ENCODE measurements at regions not wholly inside any gene's neighbourhood (a gene's known extent, or its start where the extent isn't known, plus 50 kb on each side); places are given as distances from the start of the nearest gene placed in this dataset.
A peak's percentile ranks its signal among the peaks of the same experiment; 100 is the strongest.
"Not testable (repeated sequence)": the region's sequence is repeated elsewhere in the genome, so short reads cannot be mapped to it uniquely, and the experiment has no call there.

DNA sequence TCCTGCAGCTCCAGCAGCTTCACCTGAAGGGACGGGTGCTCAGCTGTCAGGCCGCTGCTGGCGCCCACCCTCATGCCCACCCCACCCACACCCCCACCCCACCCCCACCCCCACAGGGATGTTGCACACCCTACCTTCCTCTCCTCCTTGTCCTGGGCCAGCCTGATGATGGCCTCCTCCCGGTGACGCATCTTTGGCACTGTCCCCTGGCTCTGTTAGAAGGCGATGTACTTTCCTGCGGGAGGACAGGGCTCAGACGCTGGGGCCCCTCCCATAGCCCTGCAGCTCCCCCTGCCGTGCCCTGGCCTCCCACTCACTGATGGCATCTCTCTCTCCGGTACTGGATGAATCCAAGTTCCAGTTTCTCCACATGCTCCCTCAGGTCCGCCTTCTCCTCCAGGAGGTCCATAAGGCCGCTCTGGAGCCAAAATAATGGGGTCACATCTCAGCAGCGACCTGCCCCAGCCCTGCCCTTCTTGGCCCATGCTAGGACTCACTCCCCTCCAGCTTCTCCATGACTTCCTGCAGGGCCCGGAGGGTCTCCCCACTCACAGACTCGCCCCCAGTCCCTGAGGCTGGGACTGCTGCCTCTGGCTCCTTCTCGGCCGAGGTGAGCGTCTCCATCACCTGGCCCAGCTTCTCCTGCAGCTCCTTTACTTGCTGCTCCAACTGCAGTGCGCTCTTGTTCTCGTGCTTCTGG is 55.2 kb downstream of the GOLGA8B start:
- DNase-seq (ENCODE audit: low read depth), result not testable (repeated sequence)

DNA sequence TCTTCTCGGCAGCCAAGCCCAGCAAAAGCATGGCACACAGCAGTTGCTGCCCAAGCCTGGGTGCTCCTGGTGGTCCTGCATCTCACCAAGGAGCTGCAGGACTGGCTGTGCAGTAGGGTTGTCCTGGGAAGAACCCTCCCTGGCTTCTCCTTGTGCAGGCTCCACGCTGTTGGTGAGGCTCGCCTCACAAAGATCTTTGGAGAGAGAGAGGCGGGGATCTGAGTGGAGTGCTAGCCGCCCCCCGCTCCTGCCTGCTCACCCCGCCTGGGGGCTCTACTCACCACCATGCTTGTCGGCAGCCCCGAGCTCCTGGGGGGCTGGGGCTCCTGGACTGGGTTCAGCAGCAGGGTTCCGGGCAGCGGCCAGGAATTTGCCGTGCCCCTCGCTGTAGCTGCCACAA is 55.8 kb downstream of the GOLGA8B start:
- DNase-seq (ENCODE audit: low read depth), result not testable (repeated sequence)

DNA sequence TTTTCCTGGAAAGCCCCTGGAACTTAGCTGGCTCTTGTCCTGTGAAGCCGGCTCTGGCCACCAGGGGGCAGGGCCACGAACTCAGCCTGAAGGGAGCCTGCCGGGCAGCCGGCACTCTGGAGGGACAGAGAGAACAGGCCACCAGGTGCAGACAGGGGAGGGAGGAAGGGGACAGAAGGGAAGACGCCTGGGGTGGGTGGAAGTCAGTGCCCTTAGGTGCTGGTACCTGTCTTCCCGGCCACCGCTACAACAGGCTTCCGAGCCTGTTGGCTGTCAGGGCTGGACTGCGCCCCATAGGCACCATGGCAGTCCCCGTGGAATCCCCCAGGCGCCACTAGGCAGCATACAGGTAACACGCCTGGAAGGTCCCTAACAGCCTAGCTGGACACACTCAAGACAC is 59.6 kb downstream of the GOLGA8B start:
- DNase-seq (ENCODE audit: low read depth), result not testable (repeated sequence)

DNA sequence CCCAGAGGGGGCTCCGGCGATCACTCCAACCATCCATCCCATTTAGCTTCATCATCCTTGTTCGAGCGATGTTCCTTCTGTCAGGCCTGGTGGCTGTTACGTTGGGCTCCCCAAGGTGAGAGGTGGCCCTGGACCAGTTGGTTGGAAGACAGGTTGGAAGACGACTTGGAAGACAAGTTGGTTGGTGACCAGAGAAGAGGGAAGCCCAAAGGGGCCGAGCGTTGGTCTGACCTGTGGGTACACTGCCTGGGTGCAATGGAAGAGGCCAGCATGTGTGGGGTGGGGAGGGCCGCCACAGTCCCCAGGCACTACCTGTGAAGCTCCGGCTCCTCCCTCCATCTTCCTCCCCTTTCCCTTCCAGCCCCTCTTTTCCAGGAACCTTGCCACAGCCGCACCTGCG is 60.9 kb downstream of the GOLGA8B start:
- not testable (repeated sequence) for DNase-seq (ENCODE audit: low read depth)

DNA sequence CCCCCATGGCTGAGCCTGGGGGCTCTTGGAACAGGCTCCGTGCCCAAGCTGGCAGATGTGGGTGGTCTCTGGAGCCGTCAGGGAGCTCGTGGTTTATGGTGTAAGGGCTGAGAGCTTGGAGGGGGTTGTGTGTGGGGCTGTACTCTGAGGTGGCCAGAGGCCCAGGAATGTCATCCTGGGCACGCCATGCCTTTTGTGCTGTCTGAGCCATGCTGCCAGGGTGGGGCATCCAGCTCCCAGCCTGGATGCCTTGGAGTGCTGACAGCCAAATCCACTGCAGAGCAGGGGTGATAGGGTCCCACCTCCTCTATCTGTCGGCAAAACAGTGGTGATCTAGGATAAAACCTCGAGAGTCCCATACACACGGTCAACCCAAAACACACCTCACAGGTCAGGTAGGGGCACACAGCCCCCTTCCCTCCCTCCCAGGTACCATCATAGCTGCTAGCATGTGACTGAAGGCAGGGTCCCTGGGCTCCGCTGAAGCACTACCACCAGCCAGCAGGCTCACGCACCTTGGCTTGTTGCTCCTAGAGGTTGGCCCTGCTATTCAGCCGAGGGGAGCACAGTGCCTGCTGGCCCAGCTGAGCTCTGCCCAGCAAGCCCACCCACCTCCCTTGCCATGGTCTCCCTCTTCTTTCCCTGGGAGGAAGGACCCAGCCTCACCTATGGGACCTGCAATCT is 61.5 kb downstream of the GOLGA8B start:
- not testable (repeated sequence) for DNase-seq (ENCODE audit: low read depth)

DNA sequence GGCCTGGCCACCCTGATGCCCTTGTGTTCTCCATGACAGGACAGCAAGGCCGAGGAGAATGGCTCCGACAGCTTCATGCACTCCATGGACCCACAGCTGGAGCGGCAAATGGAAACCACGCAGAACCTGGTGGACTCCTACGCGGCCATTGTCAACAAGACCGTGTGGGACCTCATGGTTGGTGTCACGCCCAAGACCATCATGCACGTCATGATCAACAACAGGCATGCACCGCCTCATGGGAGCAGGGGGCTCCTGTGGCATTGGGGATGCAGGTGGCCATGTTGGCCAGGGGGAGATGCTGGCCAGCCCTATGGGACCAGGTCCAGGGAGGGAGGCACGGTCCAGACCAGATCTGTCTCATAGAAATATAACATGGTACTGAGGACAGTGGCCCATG is 62.9 kb downstream of the GOLGA8B start:
- no peak for DNase-seq (ENCODE audit: low read depth)

DNA sequence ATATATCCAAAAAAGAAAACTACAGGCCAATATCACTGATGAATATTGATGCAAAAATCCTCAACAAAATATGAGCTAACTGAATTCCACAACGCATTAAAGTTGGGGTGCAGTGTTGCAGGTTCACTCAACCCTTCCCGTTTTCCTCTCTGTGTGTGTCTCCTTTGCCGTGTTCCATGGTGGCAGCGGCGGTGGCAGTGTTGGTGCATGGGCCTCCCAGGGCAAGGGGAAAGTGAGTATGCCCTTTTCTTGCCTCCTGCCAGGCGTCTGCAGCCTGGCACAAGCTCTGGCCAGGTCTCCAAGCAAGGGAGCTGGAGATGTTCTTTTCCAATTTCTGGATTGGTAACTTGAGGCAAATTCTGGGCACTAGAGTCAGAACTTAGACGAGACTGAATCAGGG is 63.4 kb downstream of the GOLGA8B start:
- not testable (repeated sequence) for DNase-seq (ENCODE audit: low read depth)

DNA sequence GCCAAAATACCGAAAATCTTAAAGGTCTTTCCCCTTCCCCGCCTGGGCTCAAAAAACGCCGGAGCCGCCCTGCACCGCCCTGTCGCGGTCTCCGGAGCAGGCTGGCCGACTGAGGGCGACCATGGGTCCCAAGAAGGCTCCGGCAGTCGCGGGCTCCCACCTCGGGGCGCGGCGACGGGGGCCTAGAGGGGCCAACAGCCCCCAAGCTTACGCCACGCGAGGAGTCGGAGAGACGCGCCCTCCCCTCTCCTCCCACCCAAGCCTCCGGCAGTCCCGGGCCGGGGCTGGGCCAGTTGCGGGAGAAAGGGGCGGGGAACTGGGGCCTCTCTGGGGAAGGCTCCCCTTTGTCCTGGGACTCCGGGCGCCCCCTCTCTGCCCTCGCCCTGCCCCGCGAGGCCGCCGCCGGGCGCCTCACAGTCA is 69.2 kb downstream of the GOLGA8B start:
- DNase-seq (ENCODE audit: low read depth), result peak; percentile 7

DNA sequence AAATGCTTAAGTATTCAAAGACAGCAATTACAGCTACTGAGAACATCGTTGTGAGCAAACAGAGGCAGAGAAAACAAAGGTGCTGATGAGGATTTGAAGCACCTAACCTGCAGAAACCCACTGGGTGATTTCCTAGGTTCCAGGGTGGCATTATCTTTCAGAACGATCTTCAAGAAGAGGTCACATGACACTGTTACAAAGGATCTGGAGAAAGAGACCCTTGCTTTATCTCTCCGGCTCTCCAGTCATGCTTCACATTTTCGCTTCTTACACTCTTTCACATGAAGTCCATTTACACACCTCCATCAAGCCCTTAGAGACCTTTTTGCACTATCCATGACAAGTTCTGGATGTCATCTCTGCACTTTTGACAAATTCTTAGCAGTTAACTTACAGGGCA is 70.8 kb downstream of the GOLGA8B start:
- DNase-seq (ENCODE audit: low read depth), result no peak

DNA sequence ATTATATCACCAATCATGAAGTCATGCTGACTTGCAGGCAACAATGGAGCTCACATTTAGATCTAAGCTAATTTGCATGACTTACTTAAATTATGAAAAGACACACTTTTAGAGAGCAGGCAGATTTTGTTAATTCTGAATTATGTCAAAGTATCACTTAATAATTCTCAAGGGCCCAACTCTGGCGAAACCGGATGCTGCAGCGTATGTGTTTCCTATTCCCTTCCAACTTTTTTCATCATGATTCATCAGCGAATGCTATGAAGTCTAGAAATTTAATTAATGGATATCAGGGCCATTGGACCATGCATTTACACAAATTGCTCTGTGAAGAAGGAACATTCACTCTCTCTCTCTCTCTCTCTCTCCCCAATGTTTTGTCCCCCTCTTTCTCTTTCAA is 63.5 kb upstream of the GOLGA8A start:
- DNase-seq (ENCODE audit: low read depth), result no peak

DNA sequence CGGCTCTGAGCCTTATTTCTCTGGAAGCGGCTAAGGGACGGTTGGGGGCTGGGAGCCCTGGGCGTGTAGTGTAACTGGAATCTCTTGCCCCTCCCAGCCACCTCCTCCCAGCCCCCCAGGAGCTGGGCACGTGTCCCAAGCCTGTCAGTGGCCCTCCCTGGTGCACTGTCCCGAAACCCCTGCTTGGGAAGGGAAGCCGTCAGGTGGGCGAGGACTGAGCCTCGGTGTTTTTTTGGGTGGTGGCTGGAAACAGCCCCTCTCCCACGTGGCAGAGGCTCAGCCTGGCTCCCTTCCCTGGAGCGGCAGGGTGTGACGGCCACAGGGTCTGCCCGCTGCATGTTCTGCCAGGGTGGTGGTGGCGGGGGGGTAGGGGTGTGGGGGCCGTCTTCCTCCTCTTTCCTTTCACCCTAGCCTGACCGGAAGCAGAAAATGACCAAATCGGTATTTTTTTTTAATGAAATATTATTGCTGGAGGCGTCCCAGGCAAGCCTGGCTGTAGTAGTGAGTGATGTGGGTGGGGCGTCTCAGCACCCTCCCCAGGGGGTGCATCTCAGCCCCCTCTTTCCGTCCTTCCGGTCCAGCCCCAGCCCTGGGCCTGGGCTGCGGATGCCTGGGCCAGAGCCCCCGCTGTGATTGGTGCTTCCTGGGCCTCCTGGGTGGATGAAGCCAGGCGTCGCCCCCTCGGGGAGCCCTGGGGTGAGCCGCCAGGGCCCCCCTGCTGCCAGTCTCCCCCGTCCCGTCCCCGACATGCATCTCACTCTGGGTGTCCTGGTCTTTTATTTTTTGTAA is 58.8 kb upstream of the GOLGA8A start:
- DNase-seq (ENCODE audit: low read depth), result no peak

DNA sequence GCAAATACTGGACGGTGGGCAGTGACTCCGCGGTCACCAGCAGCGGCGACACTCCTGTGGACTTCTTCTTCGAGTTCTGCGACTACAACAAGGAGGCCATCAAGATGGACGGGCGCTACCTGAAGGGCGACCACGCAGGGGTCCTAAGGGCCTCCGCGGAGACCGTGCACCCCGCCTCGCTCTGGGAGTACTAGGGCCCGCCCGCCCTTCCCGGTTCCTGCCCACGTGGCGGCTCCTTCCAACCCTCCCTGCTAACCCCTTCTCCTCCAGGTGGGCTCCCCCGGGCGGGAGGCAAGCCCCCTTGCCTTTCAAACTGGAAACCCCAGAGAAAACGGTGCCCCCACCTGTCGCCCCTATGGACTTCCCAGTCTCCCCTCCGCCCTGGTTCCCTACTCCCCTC is 58.1 kb upstream of the GOLGA8A start:
- not testable (repeated sequence) for DNase-seq (ENCODE audit: low read depth)

DNA sequence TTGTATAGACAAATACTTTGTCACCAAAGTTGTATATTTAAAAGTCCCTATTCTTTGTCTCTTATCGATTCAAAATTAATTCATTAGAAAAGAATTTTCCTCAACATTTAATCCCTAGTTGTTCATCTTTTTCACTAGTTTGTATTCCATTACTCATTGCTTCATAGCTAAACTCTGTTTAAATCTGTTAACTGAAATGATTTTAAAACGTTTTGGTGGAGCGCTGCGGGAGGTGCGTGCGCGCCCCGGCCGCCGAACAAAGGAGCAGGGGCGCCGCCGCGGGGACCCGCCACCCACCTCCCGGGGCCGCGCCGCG is 56.4 kb upstream of the GOLGA8A start:
- DNase-seq (ENCODE audit: low read depth), result no peak

DNA sequence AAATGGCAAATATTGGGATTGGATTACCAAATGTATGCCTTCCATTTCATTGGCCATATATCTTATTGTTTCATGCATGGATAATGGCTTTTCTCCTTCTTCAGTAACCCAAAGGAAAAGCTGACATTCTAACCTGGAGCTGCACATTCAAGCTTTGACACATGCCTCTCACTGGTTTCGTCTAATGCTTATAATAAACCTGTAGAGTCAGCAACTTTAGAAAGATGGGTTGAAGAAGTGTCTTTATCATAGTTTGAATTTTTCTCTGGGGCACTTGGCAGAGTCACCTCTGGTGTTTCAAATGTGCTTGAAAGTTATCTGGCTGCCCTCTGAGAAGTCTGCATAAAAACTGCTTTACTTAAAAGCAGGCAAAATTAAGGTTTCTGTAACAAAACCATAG is 55.4 kb upstream of the GOLGA8A start:
- no peak for DNase-seq (ENCODE audit: low read depth)

DNA sequence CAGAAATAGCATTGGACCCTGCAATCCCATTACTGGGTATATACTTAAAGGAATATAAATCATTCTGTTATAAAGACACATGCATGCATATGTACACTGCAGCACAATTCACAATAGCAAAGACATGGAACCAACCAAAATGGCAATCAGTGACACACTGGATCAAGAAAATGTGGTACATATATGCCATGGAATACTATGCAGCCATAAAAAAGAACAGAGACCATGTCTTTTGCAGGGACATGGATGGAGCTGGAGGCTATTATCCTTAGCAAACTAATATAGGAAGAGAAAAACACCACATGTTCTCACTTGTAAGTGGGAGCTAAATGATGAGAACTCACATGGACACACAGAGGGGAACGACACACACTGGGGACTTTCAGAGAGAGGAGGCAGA is 53.9 kb upstream of the GOLGA8A start:
- DNase-seq (ENCODE audit: low read depth), result not testable (repeated sequence)

DNA sequence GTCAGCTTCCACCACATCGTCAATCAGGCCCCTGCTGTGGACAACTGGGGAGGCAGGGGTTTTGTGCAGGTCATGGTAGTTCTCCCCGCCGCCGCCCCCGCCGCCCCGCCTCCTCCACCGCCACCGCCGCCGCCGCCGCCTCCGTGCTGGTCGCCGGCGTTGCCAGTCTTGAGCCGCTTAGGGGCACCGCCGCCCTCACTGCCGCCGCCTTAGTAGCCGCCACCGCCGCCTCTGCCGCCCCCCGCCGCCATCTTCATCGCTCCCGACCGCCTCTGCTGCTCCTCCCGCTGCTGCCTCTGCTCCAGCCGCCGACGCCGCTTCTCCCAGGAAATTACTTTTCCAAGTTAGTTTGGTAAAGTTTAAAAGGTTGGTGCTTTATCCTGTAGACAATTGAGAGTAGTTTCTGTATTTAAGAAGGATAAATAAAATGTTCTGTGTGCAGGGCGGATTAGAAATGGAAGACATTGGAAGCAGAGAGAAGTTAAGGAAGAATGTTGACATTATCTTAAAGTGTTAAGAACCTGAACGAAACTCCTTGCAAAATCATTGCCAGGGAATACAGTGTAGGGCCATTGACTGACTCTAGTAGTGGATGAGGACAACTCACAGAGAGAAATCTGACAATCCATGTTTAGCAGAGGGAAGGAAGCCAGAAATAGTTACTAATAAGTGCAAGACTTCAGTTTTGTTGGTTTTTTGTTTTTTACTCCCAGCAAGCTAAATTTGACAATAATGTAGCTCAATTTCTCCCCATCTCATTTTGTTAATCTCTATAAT is 53.0 kb upstream of the GOLGA8A start:
- no peak for DNase-seq (ENCODE audit: low read depth)

DNA sequence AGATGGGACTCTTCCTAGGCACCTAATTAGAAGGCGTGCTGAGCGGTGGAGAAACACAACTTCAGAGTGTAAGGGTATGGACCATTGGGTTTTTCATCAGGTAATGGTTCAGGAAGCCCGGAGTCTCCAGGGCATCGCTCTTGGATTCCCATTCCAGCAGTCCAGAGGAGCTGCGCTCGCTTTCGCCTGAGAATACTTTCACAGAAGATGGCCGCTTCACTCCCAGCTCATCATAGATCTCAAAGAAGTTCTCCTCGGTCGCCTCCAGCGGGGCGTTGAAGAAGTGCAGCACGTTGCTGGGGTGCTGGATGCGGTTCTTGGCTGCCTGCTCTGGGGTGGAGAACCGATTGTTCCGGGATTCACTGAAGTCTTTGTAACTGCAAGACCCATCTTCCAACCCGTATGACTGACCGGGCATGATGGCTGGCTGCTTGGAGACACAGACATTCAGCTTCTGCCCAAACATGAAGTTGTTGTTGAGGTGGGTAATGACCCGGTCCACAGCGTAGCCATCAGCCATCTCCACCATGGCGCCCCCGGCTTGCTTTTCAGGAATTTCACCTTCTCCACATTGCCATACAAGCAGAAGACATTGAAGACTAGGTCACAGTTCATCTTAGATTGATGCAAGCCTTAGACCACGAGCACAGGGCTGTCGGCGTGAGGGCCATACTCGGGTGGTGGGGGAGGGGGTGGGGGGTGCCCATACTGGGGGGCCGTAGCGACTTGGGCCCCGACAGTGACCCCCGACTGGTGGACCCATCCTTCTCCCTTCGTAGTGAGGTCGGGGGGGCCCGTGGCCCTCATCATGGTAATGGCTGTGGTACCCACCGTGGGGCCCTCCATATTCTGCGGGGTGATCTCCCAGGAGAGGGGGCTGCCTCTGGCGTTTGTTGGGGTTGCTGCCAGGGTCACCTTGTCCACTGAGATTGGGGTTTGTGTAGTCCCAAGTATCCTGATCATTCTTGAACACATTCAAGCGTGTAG is 51.7 kb upstream of the GOLGA8A start:
- DNase-seq (ENCODE audit: low read depth), result not testable (repeated sequence)

Measured in GM04503 (cell line).